BLaER1 (cell line): ENCODE measurements at regions not wholly inside any gene's neighbourhood (a gene's known extent, or its start where the extent isn't known, plus 50 kb on each side); places are given as distances from the start of the nearest gene placed in this dataset.

Experiments used
- H3K27ac ChIP-seq: shearing (Covaris generic); formaldehyde crosslinking; 2 replicates; pipeline ENCODE4 v1.8.1; 2022
- H3K27me3 ChIP-seq: shearing (Covaris generic); formaldehyde crosslinking; 2 replicates; pipeline ENCODE4 v1.8.1; 2022
- H3K36me3 ChIP-seq: shearing (Covaris generic); formaldehyde crosslinking; 2 replicates; pipeline ENCODE4 v1.8.1; 2022
- H3K4me1 ChIP-seq: shearing (Covaris generic); formaldehyde crosslinking; 2 replicates; pipeline ENCODE4 v1.8.1; 2022
- H3K4me2 ChIP-seq: shearing (Covaris generic); formaldehyde crosslinking; 2 replicates; pipeline ENCODE4 v1.8.1; 2022
- H3K4me3 ChIP-seq: shearing (Covaris generic); formaldehyde crosslinking; 2 replicates; pipeline ENCODE4 v1.8.1; 2022
- H3K9ac ChIP-seq: shearing (Covaris generic); formaldehyde crosslinking; 2 replicates; pipeline ENCODE4 v1.8.1; 2022
- H3K9me3 ChIP-seq: shearing (Covaris generic); formaldehyde crosslinking; 2 replicates; pipeline ENCODE4 v1.8.1; 2022
- H4K20me1 ChIP-seq: shearing (Covaris generic); formaldehyde crosslinking; 2 replicates; pipeline ENCODE4 v1.8.1; 2022
- Cebpa-rat ChIP-seq: shearing (Covaris generic); IDR thresholded peaks from 2 replicates; pipeline ENCODE4 v1.8.1; 2022

DNA sequence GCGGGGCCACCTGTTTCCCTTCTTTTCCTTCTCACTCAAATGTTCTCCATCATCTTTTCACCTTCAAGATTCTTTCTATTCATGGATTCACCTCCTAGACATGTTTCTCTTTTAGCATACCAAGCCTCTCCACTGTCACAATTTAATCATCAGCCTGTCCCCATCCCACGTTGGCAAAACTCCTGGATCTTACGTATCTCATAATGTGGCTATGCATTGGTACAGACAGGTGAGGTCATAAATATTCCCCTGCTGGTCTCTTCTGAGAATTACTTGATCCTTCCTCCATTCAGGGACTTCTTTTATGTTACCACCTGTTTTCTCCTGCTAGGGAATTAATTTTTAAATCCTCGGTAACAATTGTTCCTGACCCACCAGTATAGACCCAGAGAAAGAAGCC, 262.6 kb upstream of the NEBL start:
- no peak overlapping the region for H3K4me3 ChIP-seq
- no peaks in the 10 kb centered on the region for H3K36me3 ChIP-seq
- H3K4me2 ChIP-seq: no peak overlapping the region
- H4K20me1 ChIP-seq: no peaks in the 10 kb centered on the region
- H3K27me3 ChIP-seq: no peaks in the 10 kb centered on the region
- no peak overlapping the region for H3K9ac ChIP-seq
- H3K9me3 ChIP-seq: 0 out of 2 replicates have a peak, but pooled peaks cover 8% of the 10 kb centered on the region
- no peak for TF ChIP-seq Cebpa-rat
- no peak overlapping the region for H3K27ac ChIP-seq
- no peaks in the 10 kb centered on the region for H3K4me1 ChIP-seq

DNA sequence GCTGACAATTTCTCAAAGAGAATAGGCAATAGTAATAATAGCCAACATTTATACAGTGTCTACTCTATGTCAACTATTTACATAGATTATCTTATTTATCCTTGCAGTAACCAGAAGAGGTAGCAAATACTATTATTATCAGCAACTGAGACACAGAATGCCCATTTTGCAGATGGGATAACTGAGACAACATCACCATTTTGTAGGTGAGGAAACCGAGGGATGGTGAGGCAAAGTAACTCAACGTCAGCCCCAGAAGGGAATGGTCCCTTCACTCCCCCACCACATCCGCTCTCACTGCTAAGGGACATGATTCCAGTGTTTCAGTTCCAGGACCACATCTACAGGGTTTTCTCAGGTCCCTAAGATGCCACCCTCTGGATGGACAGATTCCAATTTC, 261.2 kb upstream of the NEBL start:
- H3K4me1 ChIP-seq: no peaks in the 10 kb centered on the region
- no peak overlapping the region for H3K4me2 ChIP-seq
- H3K9ac ChIP-seq: no peak overlapping the region
- no peaks in the 10 kb centered on the region for H3K27me3 ChIP-seq
- 0 out of 2 replicates have a peak, but pooled peaks cover 8% of the 10 kb centered on the region for H3K9me3 ChIP-seq
- no peak overlapping the region for H3K4me3 ChIP-seq
- no peak overlapping the region for H3K27ac ChIP-seq
- no peaks in the 10 kb centered on the region for H4K20me1 ChIP-seq
- H3K36me3 ChIP-seq: no peaks in the 10 kb centered on the region
- TF ChIP-seq Cebpa-rat: no peak

DNA sequence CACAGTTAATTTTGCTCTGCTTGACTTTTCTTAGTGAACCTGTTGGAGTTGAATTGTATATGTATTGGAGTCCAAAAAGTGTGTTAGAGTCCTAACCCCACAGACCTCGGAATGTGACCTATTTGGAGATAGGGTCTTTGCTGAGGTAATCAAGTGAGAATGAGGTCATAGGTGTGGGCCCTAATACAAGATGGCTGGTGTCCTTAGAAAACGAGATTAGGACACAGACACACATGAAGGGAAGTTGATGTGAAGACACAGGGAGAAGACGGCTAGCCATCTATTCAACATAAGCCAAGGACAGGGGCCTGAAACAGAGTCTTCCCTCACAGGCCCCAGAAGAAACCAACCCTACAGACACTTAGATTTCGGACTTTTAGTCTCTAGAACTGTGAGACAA, 260.6 kb upstream of the NEBL start:
- no peaks in the 10 kb centered on the region for H4K20me1 ChIP-seq
- no peak overlapping the region for H3K27ac ChIP-seq
- no peak for TF ChIP-seq Cebpa-rat

DNA sequence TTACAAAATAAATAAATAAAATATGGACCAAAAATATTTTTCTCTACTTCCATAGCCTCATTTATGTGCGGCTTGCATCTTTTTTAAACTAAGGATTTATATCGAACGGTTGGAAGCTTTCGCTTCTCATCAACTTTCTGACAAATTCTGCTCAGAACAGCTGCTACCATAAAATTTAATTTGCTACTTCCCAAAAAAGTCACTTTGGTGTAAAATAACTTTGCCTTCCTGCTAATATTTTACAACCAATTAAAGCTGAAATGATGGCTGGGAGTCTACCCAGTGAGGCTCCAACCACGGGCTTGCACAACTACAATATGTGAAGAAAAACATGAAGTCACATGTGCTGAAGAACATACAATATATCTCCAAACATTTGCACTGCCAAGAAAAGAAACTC, 253.1 kb upstream of the NEBL start:
- Histone ChIP-seq H4K20me1 (no peaks in the 10 kb centered on the region), H3K4me3 (no peak overlapping the region), H3K4me2 (no peak overlapping the region), H3K27ac (no peak overlapping the region), H3K9me3 (no peaks in the 10 kb centered on the region), H3K4me1 (no peaks in the 10 kb centered on the region), H3K36me3 (no peaks in the 10 kb centered on the region), H3K9ac (no peak overlapping the region), H3K27me3 (no peaks in the 10 kb centered on the region)
- no peak for TF ChIP-seq Cebpa-rat

More for the DNA sequence above, 260.6 kb upstream of the NEBL start:
- no peaks in the 10 kb centered on the region for H3K36me3 ChIP-seq
- H3K9me3 ChIP-seq: 0 out of 2 replicates have a peak, but pooled peaks cover 8% of the 10 kb centered on the region
- no peaks in the 10 kb centered on the region for H3K4me1 ChIP-seq
- H3K27me3 ChIP-seq: no peaks in the 10 kb centered on the region
- no peak overlapping the region for H3K4me2 ChIP-seq
- H3K4me3 ChIP-seq: no peak overlapping the region
- H3K9ac ChIP-seq: no peak overlapping the region

DNA sequence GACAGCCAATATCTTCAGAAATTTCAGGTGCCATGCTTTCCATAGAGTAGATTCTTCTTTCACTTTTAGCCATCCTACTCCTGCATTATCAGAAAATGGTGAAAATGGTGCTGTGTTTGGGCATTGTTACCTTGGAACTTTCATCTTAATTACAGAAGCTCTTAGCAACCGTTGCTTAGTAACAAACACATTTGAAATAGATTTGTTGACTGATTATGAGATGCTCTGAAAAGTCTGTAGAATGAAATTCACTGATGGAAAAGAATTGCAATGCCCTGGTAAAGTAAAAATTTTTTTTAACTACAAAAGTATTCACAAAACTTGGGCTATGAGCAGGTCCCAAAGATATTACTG, 249.3 kb upstream of the NEBL start:
- Histone ChIP-seq H3K4me3 (no peak overlapping the region), H3K27ac (no peak overlapping the region), H3K27me3 (no peaks in the 10 kb centered on the region), H3K4me2 (no peak overlapping the region), H4K20me1 (no peaks in the 10 kb centered on the region), H3K4me1 (no peaks in the 10 kb centered on the region), H3K36me3 (no peaks in the 10 kb centered on the region), H3K9ac (no peak overlapping the region), H3K9me3 (no peaks in the 10 kb centered on the region)
- TF ChIP-seq Cebpa-rat: no peak

DNA sequence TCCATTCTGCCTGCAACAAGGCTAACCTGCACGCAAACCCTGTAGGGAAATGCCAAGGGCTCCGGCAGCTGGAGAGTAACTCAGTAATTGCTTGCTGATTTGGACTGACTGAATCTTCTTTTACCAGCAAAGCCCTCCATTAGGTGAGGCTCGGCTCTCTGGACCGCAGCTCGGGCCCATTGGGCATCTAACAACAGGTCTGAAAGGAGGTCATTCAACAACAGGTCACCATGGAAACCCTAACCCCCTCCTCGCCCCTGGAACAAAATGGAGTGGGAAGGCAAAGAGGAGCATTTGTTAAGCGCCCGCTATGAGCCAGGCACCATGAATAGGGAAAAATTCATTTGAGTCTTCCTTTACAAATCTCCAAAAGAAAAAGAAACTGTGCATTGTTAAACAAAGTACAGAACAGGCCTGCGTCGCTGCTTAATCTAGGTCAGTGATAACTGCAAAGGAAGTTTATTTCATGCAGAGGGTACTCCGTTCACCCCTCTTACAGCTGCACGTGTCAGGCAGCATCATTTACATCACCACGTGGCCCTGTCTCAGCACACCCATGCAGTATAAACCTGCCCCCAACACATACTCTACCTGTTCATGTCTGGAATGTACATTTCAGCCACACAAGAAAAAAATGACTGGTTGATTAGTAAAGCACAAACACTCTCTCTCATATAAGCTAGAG, 248.8 kb upstream of the NEBL start:
- no peaks in the 10 kb centered on the region for H3K9me3 ChIP-seq
- no peaks in the 10 kb centered on the region for H3K4me1 ChIP-seq
- H3K27me3 ChIP-seq: no peaks in the 10 kb centered on the region
- H3K9ac ChIP-seq: no peak overlapping the region
- H3K4me3 ChIP-seq: no peak overlapping the region
- no peak overlapping the region for H3K27ac ChIP-seq
- no peak overlapping the region for H3K4me2 ChIP-seq
- no peaks in the 10 kb centered on the region for H3K36me3 ChIP-seq
- H4K20me1 ChIP-seq: no peaks in the 10 kb centered on the region
- no peak for TF ChIP-seq Cebpa-rat

DNA sequence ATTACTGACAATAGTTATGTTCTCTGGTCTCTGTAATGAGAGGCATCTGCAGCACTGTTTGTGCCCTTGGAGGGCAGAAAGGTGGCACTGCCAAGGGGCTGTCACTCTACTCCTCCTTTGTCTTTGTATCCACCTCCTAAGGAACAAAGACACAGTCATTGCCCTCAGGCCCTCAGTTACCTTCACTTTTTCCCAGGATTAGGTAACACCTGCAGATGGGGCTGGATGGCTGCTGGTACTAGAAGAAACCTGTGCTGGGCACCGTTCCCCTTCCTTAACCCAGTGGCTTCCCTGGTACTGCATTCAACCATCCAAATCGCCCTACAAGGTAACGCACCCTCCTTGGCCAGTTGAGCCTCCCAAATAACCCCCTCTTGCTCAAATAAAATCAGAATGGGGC, 246.9 kb upstream of the NEBL start:
- H3K9me3 ChIP-seq: no peaks in the 10 kb centered on the region
- H3K9ac ChIP-seq: no peak overlapping the region
- no peaks in the 10 kb centered on the region for H4K20me1 ChIP-seq
- no peak overlapping the region for H3K4me2 ChIP-seq
- no peak for TF ChIP-seq Cebpa-rat
- no peaks in the 10 kb centered on the region for H3K27me3 ChIP-seq
- H3K36me3 ChIP-seq: no peaks in the 10 kb centered on the region
- no peak overlapping the region for H3K4me3 ChIP-seq
- H3K27ac ChIP-seq: no peak overlapping the region
- no peaks in the 10 kb centered on the region for H3K4me1 ChIP-seq

DNA sequence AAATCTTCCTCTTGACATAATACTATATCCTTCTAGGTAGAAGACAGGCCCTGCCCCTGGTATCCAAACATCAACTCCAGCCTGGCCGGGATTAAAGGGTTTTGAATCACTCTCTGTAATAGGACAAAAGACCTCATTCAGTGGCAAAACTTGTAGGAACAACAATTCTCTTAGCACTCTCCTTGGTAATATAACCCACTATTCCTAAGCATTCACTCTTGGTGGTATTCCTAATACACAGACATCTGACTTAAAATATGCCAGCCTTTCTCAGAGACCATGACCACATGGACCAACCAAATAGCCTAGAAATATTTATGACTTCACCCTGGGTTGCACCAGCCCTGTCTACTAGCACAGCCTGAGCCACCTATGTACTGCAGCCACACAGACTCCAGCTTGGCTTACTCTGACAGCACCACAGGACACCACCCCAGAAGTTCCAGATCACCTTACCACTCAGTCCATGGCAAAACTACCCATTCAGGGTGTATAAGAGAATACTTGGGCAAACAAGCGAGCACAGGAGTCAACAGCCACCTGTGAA, 244.9 kb upstream of the NEBL start:
- no peak overlapping the region for H3K4me3 ChIP-seq
- H3K4me2 ChIP-seq: no peak overlapping the region
- H4K20me1 ChIP-seq: no peaks in the 10 kb centered on the region
- no peak overlapping the region for H3K9ac ChIP-seq
- no peak for TF ChIP-seq Cebpa-rat
- no peaks in the 10 kb centered on the region for H3K27me3 ChIP-seq
- H3K27ac ChIP-seq: no peak overlapping the region
- no peaks in the 10 kb centered on the region for H3K9me3 ChIP-seq
- no peaks in the 10 kb centered on the region for H3K4me1 ChIP-seq
- H3K36me3 ChIP-seq: no peaks in the 10 kb centered on the region

DNA sequence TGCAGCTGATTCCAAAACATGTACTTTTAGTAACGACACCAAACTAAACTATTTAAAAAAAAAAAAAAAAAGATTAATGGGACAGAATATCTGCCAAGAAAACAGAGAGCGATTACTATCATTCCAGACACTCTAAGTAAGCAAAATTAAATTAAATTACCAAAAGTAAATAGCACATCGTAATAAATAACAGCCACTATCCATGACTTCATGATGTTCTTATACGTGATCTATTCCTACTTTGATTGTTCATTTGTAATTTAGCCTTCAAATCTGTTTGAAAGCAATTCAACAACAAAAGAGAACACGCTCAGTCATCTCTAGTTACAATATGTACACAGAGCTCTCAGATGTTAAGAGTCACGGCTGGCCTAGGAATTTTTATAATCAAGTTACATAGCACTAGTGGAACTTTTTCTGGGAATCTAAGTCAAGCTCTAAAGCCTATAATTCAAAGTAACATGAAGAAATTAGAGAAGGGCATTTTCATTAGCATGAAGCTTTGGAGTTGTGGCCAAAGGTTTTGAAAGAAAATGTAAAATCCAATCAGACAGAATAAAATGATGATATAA, 241.7 kb upstream of the NEBL start:
- no peaks in the 10 kb centered on the region for H3K36me3 ChIP-seq
- no peaks in the 10 kb centered on the region for H3K9me3 ChIP-seq
- no peaks in the 10 kb centered on the region for H3K27me3 ChIP-seq
- no peaks in the 10 kb centered on the region for H4K20me1 ChIP-seq
- TF ChIP-seq Cebpa-rat: no peak
- no peaks in the 10 kb centered on the region for H3K4me1 ChIP-seq
- no peak overlapping the region for H3K4me2 ChIP-seq
- H3K27ac ChIP-seq: no peak overlapping the region
- H3K9ac ChIP-seq: no peak overlapping the region
- H3K4me3 ChIP-seq: no peak overlapping the region

DNA sequence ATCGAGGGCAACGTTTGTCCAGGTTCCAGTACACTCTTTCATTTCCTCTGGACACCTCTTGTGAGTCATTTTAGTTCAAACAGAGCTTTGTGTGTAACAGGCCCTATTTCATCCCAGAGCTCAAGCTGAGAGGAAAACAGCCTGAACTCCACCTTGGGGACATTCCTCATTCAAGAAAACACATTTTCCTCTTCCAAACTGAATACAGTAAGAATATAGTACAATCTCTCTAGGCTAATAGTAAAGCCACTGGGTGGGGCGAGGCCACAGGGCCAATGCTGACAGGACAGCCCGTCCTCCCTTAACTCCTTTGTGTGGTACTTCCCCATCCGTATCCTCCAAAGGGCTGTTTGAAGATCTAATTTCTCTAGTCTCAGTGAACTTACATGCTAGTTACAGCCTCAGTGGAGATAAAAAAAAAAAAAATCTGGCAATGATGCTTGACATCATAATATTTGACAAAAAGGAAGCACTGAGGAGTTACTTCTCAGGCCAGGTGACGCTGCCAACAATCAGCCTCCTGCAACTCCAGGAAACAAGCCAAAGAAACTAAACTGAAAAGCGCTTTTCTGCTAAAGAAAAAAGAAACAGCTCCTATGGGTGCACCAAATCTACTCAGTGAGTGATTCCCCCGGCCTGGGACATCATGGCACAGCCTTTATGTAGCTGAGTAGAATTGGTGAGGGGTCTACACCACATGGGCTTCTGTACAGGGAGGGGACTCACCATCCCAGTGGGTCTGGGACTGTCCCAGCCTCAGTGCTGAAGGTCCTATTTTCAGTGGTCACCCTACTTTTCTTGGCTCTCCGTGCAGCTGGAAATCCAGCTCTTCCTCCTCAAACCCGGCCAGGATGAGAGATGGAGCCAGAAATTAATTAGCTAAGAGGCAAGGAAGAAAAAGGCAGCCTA, 238.2 kb upstream of the NEBL start:
- Histone ChIP-seq H3K36me3 (no peaks in the 10 kb centered on the region), H3K9ac (no peak overlapping the region), H4K20me1 (no peaks in the 10 kb centered on the region), H3K9me3 (no peaks in the 10 kb centered on the region), H3K27me3 (no peaks in the 10 kb centered on the region), H3K4me3 (no peak overlapping the region), H3K4me1 (no peaks in the 10 kb centered on the region), H3K4me2 (no peak overlapping the region), H3K27ac (no peak overlapping the region)
- TF ChIP-seq Cebpa-rat: no peak
